Panc1 (cell line): ENCODE measurements at regions not wholly inside any gene's neighbourhood (a gene's known extent, or its start where the extent isn't known, plus 50 kb on each side); places are given as distances from the start of the nearest gene placed in this dataset.

Source experiments
- ATAC-seq: fragments of 200-7000 bp; cut with Tn5 transposase; 2 replicates; pipeline ENCODE4 v1.9.1; 2020; ENCODE audit warnings: mild to moderate bottlenecking, moderate library complexity
- BruUV-seq: library from RNA; stranded (reverse); fragments of 400-500 nt; replicated peaks from 2 replicates; lab custom pipeline; 2021; lab: Mats Ljungman, UMichigan
- CTCF ChIA-PET: fragments of 300-600 bp; sonication (Branson Sonifier 250); formaldehyde crosslinking; loops from one replicate; lab custom pipeline; 2022; ENCODE audit warnings: antibody characterized with exemption; lab: Charles Lee
- POLR2A ChIA-PET: fragments of 300-600 bp; sonication (Branson Sonifier 250); formaldehyde crosslinking; loops from one replicate; lab custom pipeline; 2022; ENCODE audit warnings: antibody characterized with exemption; lab: Charles Lee
- DNase-seq: peaks from one replicate; pipeline ENCODE4 v3.0.0-alpha.2; 2010; ENCODE audit warnings: low read depth, low spot score
- H3K27ac ChIP-seq: 2 replicates; pipeline ENCODE4 v1.5.1; 2011; ENCODE audit warnings: mild to moderate bottlenecking, low read length, inconsistent platforms
- H3K27me3 ChIP-seq: fragments of 200-500 bp; sonication (Bioruptor generic); 2 replicates; pipeline ENCODE4 v1.6.0; 2014; ENCODE audit warnings: low read length, inconsistent platforms; ENCODE audit not compliant: control insufficient read depth, insufficient read depth
- H3K36me3 ChIP-seq: fragments of 200-500 bp; sonication (Bioruptor generic); 2 replicates; pipeline ENCODE4 v1.5.1; 2014; ENCODE audit warnings: inconsistent platforms, mild to moderate bottlenecking, low read length, moderate library complexity; ENCODE audit not compliant: control insufficient read depth, insufficient read depth
- H3K4me1 ChIP-seq: 2 replicates; pipeline ENCODE4 v1.5.1; 2011; ENCODE audit warnings: inconsistent platforms, mild to moderate bottlenecking, low read length, moderate library complexity; ENCODE audit not compliant: control insufficient read depth, insufficient read depth
- H3K4me3 ChIP-seq, 2 experiments: 2 replicates each; pipeline ENCODE4 v1.5.1; 2011 to 2012; ENCODE audit warnings: low read depth in 2 of 2, low read length in 2 of 2, mild to moderate bottlenecking in 2 of 2, inconsistent platforms in 1 of 2, moderate library complexity in 1 of 2
- H3K9me3 ChIP-seq: fragments of 200-500 bp; sonication (Bioruptor generic); 2 replicates; pipeline ENCODE4 v1.5.1; 2014; ENCODE audit warnings: low read depth, mild to moderate bottlenecking, inconsistent platforms, low read length, moderate library complexity; ENCODE audit not compliant: control insufficient read depth, insufficient read depth
- POLR2AphosphoS5 ChIP-seq: IDR thresholded peaks from 2 replicates; pipeline ENCODE4 v1.6.1; 2012; ENCODE audit warnings: mild to moderate bottlenecking, low read depth, low read length, moderate library complexity
- SIN3A ChIP-seq: IDR thresholded peaks from 2 replicates; pipeline ENCODE4 v1.6.1; 2012; ENCODE audit warnings: low read depth, mild to moderate bottlenecking, low read length, moderate library complexity, borderline replicate concordance; ENCODE audit not compliant: insufficient read depth
- TCF7L2 ChIP-seq: IDR thresholded peaks from 2 replicates; pipeline ENCODE4 v1.6.1; 2011; ENCODE audit warnings: mild to moderate bottlenecking, low read depth, low read length, inconsistent platforms
- in situ Hi-C: cut with HindIII; loops from 2 replicates; pipeline ENCODE4 v1.10.0; 2016; ENCODE audit warnings: low sequenced_read_pairs, low pct_unique_long_range_greater_than_20kb
- intact Hi-C: fragments of 100-400 bp; cut with micrococcal nuclease; formaldehyde crosslinking; loops from one replicate; pipeline ENCODE4 v1.10.0; 2022; ENCODE audit not compliant: unreplicated experiment
- TF ChIP-seq, protein P1 (sequence below): fragments of 450-650 bp; IDR thresholded peaks from 2 replicates; pipeline ENCODE4 v1.5.1; 2017; ENCODE audit warnings: mild to moderate bottlenecking
- TF ChIP-seq, protein P2 (sequence below), 2 experiments: IDR thresholded peaks; 2 replicates each; pipeline ENCODE4 v1.6.1; 2011 to 2012; ENCODE audit warnings: low read depth in 2 of 2, control low read depth in 1 of 2, low read length in 1 of 2, mild to moderate bottlenecking in 1 of 2, moderate library complexity in 1 of 2; ENCODE audit not compliant: insufficient read depth in 1 of 2

GRCh38 chr20:17808782-17809181 is 109.0 kb downstream of the BANF2 start:
- CTCF ChIA-PET = no interaction called here

DNA sequence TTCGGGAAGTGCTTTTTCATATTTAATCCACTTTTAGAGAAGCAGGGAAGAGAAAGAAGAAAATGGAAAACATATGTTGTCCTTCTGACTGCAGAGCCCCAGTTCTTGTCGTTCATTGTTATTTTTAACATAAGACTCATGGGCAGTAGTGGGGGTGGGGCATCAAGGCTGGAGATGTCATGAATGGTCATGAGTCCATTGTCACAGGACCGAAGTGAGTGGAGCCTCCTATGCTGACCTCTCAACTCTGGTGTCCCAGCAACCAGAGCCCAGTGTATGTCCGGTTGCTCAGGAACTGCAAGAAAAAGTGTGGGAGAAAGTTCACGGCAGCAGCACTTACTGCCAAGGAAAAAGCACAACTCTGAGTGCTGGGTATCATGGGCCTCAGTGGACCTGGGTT is 108.6 kb downstream of the BANF2 start:
- DNase-seq = no peak
- Histone ChIP-seq H3K27ac (no peak overlapping the region), H3K4me1 (peaks cover 8% of the 10 kb centered on the region), H3K9me3 (no peaks in the 10 kb centered on the region), H3K27me3 (no peaks in the 10 kb centered on the region), H3K4me3 (no peak overlapping the region), H3K36me3 (no peaks in the 10 kb centered on the region)
- ATAC-seq = no peak
- CTCF ChIA-PET = no interaction called here
- no peak for TF ChIP-seq TCF7L2
- TF ChIP-seq, protein P1, sequence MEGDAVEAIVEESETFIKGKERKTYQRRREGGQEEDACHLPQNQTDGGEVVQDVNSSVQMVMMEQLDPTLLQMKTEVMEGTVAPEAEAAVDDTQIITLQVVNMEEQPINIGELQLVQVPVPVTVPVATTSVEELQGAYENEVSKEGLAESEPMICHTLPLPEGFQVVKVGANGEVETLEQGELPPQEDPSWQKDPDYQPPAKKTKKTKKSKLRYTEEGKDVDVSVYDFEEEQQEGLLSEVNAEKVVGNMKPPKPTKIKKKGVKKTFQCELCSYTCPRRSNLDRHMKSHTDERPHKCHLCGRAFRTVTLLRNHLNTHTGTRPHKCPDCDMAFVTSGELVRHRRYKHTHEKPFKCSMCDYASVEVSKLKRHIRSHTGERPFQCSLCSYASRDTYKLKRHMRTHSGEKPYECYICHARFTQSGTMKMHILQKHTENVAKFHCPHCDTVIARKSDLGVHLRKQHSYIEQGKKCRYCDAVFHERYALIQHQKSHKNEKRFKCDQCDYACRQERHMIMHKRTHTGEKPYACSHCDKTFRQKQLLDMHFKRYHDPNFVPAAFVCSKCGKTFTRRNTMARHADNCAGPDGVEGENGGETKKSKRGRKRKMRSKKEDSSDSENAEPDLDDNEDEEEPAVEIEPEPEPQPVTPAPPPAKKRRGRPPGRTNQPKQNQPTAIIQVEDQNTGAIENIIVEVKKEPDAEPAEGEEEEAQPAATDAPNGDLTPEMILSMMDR = no peak
- TF ChIP-seq SIN3A = no peak
- TF ChIP-seq, protein P2, sequence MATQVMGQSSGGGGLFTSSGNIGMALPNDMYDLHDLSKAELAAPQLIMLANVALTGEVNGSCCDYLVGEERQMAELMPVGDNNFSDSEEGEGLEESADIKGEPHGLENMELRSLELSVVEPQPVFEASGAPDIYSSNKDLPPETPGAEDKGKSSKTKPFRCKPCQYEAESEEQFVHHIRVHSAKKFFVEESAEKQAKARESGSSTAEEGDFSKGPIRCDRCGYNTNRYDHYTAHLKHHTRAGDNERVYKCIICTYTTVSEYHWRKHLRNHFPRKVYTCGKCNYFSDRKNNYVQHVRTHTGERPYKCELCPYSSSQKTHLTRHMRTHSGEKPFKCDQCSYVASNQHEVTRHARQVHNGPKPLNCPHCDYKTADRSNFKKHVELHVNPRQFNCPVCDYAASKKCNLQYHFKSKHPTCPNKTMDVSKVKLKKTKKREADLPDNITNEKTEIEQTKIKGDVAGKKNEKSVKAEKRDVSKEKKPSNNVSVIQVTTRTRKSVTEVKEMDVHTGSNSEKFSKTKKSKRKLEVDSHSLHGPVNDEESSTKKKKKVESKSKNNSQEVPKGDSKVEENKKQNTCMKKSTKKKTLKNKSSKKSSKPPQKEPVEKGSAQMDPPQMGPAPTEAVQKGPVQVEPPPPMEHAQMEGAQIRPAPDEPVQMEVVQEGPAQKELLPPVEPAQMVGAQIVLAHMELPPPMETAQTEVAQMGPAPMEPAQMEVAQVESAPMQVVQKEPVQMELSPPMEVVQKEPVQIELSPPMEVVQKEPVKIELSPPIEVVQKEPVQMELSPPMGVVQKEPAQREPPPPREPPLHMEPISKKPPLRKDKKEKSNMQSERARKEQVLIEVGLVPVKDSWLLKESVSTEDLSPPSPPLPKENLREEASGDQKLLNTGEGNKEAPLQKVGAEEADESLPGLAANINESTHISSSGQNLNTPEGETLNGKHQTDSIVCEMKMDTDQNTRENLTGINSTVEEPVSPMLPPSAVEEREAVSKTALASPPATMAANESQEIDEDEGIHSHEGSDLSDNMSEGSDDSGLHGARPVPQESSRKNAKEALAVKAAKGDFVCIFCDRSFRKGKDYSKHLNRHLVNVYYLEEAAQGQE (IDR thresholded peaks at IDR 0.05; ENCODE audit: insufficient read depth in 1 of 2, low read depth in 2 of 2, low read length in 1 of 2) = no peak
- no peak for TF ChIP-seq POLR2AphosphoS5
- POLR2A ChIA-PET = no interaction called here
- in situ Hi-C loops (no loop called here), intact Hi-C loops (no loop called here)
- no TSS peak for BruUV-seq

More at GRCh38 chr20:17808782-17809181, 109.0 kb downstream of the BANF2 start:
- H3K9me3 ChIP-seq = no peaks in the 10 kb centered on the region
- H3K27me3 ChIP-seq = no peaks in the 10 kb centered on the region
- H3K4me3 ChIP-seq = no peak overlapping the region
- peaks cover 8% of the 10 kb centered on the region for H3K4me1 ChIP-seq
- intact Hi-C loops = no loop called here
- POLR2A ChIA-PET = no interaction called here
- TF ChIP-seq, protein P1 = no peak
- TF ChIP-seq, protein P2 (IDR thresholded peaks at IDR 0.05; ENCODE audit: insufficient read depth in 1 of 2, low read depth in 2 of 2, low read length in 1 of 2) = no peak
- no peak for TF ChIP-seq SIN3A
- no peak for TF ChIP-seq POLR2AphosphoS5
- H3K27ac ChIP-seq = no peak overlapping the region
- BruUV-seq = no TSS peak
- ATAC-seq (no peak), DNase-seq (no peak)
- no peaks in the 10 kb centered on the region for H3K36me3 ChIP-seq
- in situ Hi-C loops = no loop called here
